HepG2 (cell line): ENCODE measurements at regions not wholly inside any gene's neighbourhood (a gene's known extent, or its start where the extent isn't known, plus 50 kb on each side); places are given as distances from the start of the nearest gene placed in this dataset.

Experiments
- ATAC-seq: fragments of 200-7000 bp; cut with Tn5 transposase; 3 replicates; pipeline ENCODE4 v1.9.1; 2020; ENCODE audit warnings: mild to moderate bottlenecking, moderate library complexity
- BruUV-seq: library from RNA; stranded (reverse); fragments of 400-500 nt; replicated peaks from 2 replicates; lab custom pipeline; 2021; lab: Mats Ljungman, UMichigan
- CTCF ChIA-PET: fragments of 300-600 bp; formaldehyde crosslinking; extraction: SDS; loops from one replicate; lab custom pipeline; 2021; ENCODE audit warnings: low total read pairs, inconsistent platforms, low intra/inter-chr PET ratio; lab: Yijun Ruan, JAX
- POLR2A ChIA-PET: fragments of 350-600 bp; sonication (Branson Sonifier 250); formaldehyde crosslinking; loops from one replicate; lab custom pipeline; 2020; ENCODE audit warnings: antibody characterized with exemption, inconsistent platforms; lab: Yijun Ruan, JAX
- DNase-seq: peaks from one replicate; pipeline ENCODE4 v3.0.0-alpha.2; 2015; ENCODE audit warnings: low spot score
- FAIRE-seq: peaks from 3 replicates; lab custom pipeline; 2011; peaks lifted over from hg19 to GRCh38; lab: Jason Lieb, UNC
- H2AFZ ChIP-seq: one replicate; pipeline ENCODE4 v1.6.1; 2011; ENCODE audit warnings: low read length, inconsistent platforms
- H3K27ac ChIP-seq: fragments of 300-600 bp; 3 replicates; pipeline ENCODE4 v1.8.0; 2011; ENCODE audit warnings: mixed run types, mild to moderate bottlenecking, mixed read lengths, low read length, inconsistent platforms; ENCODE audit not compliant: insufficient read depth; ENCODE audit errors: extremely low read length
- H3K27me3 ChIP-seq, 2 experiments: fragments of 200-600 bp in 1 of 2; 2 replicates in 1 of 2; 3 replicates in 1 of 2; pipeline versions ENCODE4 v1.6.0 to v1.8.0; 2011; ENCODE audit warnings: low read length in 2 of 2, mild to moderate bottlenecking in 2 of 2, moderate library complexity in 2 of 2, inconsistent platforms in 1 of 2; ENCODE audit not compliant: insufficient read depth in 2 of 2, control insufficient read depth in 1 of 2
- H3K36me3 ChIP-seq, 2 experiments: fragments of 200-600 bp in 1 of 2; replicated peaks in 1 of 2; 2 replicates in 1 of 2; 3 replicates in 1 of 2; pipeline versions ENCODE4 v1.5.1 to v1.8.0; 2011; ENCODE audit warnings: low read length in 2 of 2, inconsistent platforms in 1 of 2; ENCODE audit not compliant: insufficient read depth in 2 of 2, control insufficient read depth in 1 of 2
- H3K4me1 ChIP-seq: 2 replicates; pipeline ENCODE4 v1.5.1; 2012; ENCODE audit warnings: low read length, inconsistent platforms; ENCODE audit not compliant: insufficient read depth
- H3K4me2 ChIP-seq: 2 replicates; pipeline ENCODE4 v1.6.0; 2011; ENCODE audit warnings: low read depth, low read length, inconsistent platforms
- H3K4me3 ChIP-seq, 3 experiments: fragments of 200-600 bp in 1 of 3; sonication (generic), shearing (Covaris generic) in 1 of 3; replicated peaks in 1 of 3; 2 replicates each; pipeline ENCODE4 v1.5.1; 2011 to 2016; ENCODE audit warnings: low read length in 3 of 3, inconsistent platforms in 2 of 3, low read depth in 2 of 3, mild to moderate bottlenecking in 2 of 3, control low read depth in 1 of 3, mixed read lengths in 1 of 3; ENCODE audit not compliant: insufficient read depth in 1 of 3
- H3K79me2 ChIP-seq: one replicate; pipeline ENCODE4 v1.6.1; 2011; ENCODE audit warnings: low read length, inconsistent platforms; ENCODE audit not compliant: insufficient read depth
- H3K9ac ChIP-seq: 2 replicates; pipeline ENCODE4 v1.6.0; 2011; ENCODE audit warnings: mild to moderate bottlenecking, low read depth, low read length, inconsistent platforms; ENCODE audit not compliant: insufficient read depth
- H3K9me3 ChIP-seq: 2 replicates; pipeline ENCODE4 v1.5.1; 2012; ENCODE audit warnings: mild to moderate bottlenecking, low read length
- H4K20me1 ChIP-seq: 2 replicates; pipeline ENCODE4 v1.6.0; 2011; ENCODE audit warnings: inconsistent platforms, mild to moderate bottlenecking, low read length, moderate library complexity; ENCODE audit not compliant: insufficient read depth
- CBX5 ChIP-seq: sonication (generic); formaldehyde crosslinking; IDR thresholded peaks from 2 replicates; pipeline ENCODE4 v1.4.0; 2020; ENCODE audit warnings: missing genetic modification reagents, borderline replicate concordance
- ESRRA ChIP-seq: sonication (generic); formaldehyde crosslinking; IDR thresholded peaks from 2 replicates; pipeline ENCODE4 v1.5.1; 2020; ENCODE audit warnings: mild to moderate bottlenecking, low read depth, missing genetic modification reagents
- HDAC6 ChIP-seq: fragments of 200-600 bp; sonication (generic); IDR thresholded peaks from 2 replicates; pipeline ENCODE4 v1.7.0; 2017; ENCODE audit warnings: mild to moderate bottlenecking, antibody characterized with exemption, low read length, low read depth
- RFXAP ChIP-seq: sonication (generic); formaldehyde crosslinking; IDR thresholded peaks from 2 replicates; pipeline ENCODE4 v1.4.0; 2020; ENCODE audit warnings: missing genetic modification reagents, borderline replicate concordance
- SNRNP70 ChIP-seq: fragments of 200-400 bp; formaldehyde crosslinking; IDR thresholded peaks from 2 replicates; pipeline ENCODE4 v1.6.1; 2017; ENCODE audit warnings: mild to moderate bottlenecking, low read depth, low read length, moderate library complexity
- SP1 ChIP-seq, 2 experiments: fragments of 450-650 bp in 1 of 2; sonication (generic) in 1 of 2; formaldehyde crosslinking in 1 of 2; IDR thresholded peaks; 2 replicates each; pipeline versions ENCODE4 v1.4.0 to v1.6.1; 2016 to 2020; ENCODE audit warnings: missing genetic modification reagents in 1 of 2
- TAF1 ChIP-seq: sonication (generic); formaldehyde crosslinking; IDR thresholded peaks from 2 replicates; pipeline ENCODE4 v1.4.0; 2020; ENCODE audit warnings: missing genetic modification reagents
- U2AF1 ChIP-seq: fragments of 200-400 bp; formaldehyde crosslinking; optimal IDR thresholded peaks from 2 replicates; pipeline ENCODE3; 2017; ENCODE audit warnings: mild to moderate bottlenecking, low read depth, low read length
- ZNF235 ChIP-seq: sonication (generic); formaldehyde crosslinking; IDR thresholded peaks from 2 replicates; pipeline ENCODE4 v1.8.1; 2023; ENCODE audit warnings: mild to moderate bottlenecking, missing genetic modification reagents, borderline replicate concordance
- ZNF263 ChIP-seq: sonication (generic); formaldehyde crosslinking; IDR thresholded peaks from 2 replicates; pipeline ENCODE4 v1.4.0; 2020; ENCODE audit warnings: missing genetic modification reagents
- ZNF292 ChIP-seq: sonication (generic); formaldehyde crosslinking; IDR thresholded peaks from 2 replicates; pipeline ENCODE4 v1.8.1; 2022; ENCODE audit warnings: mild to moderate bottlenecking, low read depth, missing genetic modification reagents, borderline replicate concordance
- ZNF44 ChIP-seq: sonication (generic); formaldehyde crosslinking; IDR thresholded peaks from 2 replicates; pipeline ENCODE4 v1.5.1; 2020; ENCODE audit warnings: mild to moderate bottlenecking, missing genetic modification reagents
- ZNF570 ChIP-seq: sonication (generic); formaldehyde crosslinking; IDR thresholded peaks from 2 replicates; pipeline ENCODE4 v1.4.0; 2020; ENCODE audit warnings: mild to moderate bottlenecking, missing genetic modification reagents, borderline replicate concordance
- ZNF737 ChIP-seq: sonication (generic); formaldehyde crosslinking; IDR thresholded peaks from 2 replicates; pipeline ENCODE4 v1.5.0; 2020; ENCODE audit warnings: missing genetic modification reagents, mild to moderate bottlenecking, borderline replicate concordance
- ZNF883 ChIP-seq: sonication (generic); formaldehyde crosslinking; IDR thresholded peaks from 2 replicates; pipeline ENCODE4 v1.5.1; 2020; ENCODE audit warnings: mild to moderate bottlenecking, missing genetic modification reagents; ENCODE audit errors: not compliant biosample characterization
- WGBS: methylation state at CpG from one replicate; pipeline ENCODE4 v1.1.6; 2017; ENCODE audit warnings: low lambda C conversion rate; 5-methylcytosine and 5-hydroxymethylcytosine counted together
- in situ Hi-C: cut with HindIII; loops from 2 replicates; pipeline ENCODE4 v1.10.0; 2017; ENCODE audit warnings: low pct_unique_long_range_greater_than_20kb; ENCODE audit not compliant: extremely low pct_ligation_motif_present
- intact Hi-C: fragments of 100-400 bp; cut with micrococcal nuclease; formaldehyde crosslinking; loops from one replicate; pipeline ENCODE4 v1.10.0; 2022; ENCODE audit not compliant: unreplicated experiment
- TF ChIP-seq, protein P1 (sequence below): IDR thresholded peaks from 2 replicates; pipeline ENCODE4 v1.6.1; 2016; ENCODE audit warnings: missing biosample characterization, missing genetic modification reagents, low read depth
- TF ChIP-seq, protein P2 (sequence below): sonication (generic); formaldehyde crosslinking; IDR thresholded peaks from 2 replicates; pipeline ENCODE4 v1.4.0; 2020; ENCODE audit warnings: mild to moderate bottlenecking, low read depth, missing genetic modification reagents
- TF ChIP-seq, protein P3 (sequence below): IDR thresholded peaks from 2 replicates; pipeline ENCODE4 v1.6.1; 2012; ENCODE audit warnings: inconsistent platforms

DNA sequence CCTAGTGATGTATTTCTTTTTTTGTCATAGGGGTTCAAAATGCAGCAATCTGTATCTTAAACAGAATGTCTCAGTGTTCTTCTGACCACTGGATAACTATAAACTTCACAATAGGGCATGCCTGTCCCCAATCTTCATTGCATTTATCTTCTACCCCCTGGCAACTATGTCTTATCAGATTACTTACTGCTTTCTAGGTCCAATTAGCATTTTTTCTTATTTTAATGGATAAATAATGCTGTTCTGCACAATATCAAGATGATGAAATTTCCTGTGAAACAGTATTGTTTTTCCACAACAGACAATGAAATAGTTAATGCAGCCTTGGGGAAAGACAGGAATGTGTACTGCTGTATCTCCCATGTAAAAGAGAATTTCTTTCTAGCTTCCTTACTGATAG, 432.1 kb downstream of the NSUN3 start:
- BruUV-seq, result no TSS peak
- H3K79me2 ChIP-seq, result no peaks in the 10 kb centered on the region
- H3K4me2 ChIP-seq, result no peak overlapping the region
- FAIRE-seq, result no peak
- in situ Hi-C loops (no loop called here), intact Hi-C loops (no loop called here)
- DNase-seq, result no peak
- no peaks in the 10 kb centered on the region; a peak in 1 of 5 replicates for H3K27me3 ChIP-seq
- no peak overlapping the region for H2AFZ ChIP-seq
- H3K9ac ChIP-seq, result no peak overlapping the region
- no peaks in the 10 kb centered on the region for H3K4me1 ChIP-seq
- ChIA-PET CTCF (no interaction called here), POLR2A (no interaction called here)
- no peak overlapping the region for H3K4me3 ChIP-seq
- no peaks in the 10 kb centered on the region for H3K36me3 ChIP-seq
- no peaks in the 10 kb centered on the region for H3K9me3 ChIP-seq
- no peak for ATAC-seq
- no peaks in the 10 kb centered on the region for H4K20me1 ChIP-seq
- H3K27ac ChIP-seq, result no peak overlapping the region
- TF ChIP-seq ZNF292 (CRISPR knock-in tag), result no peak
- no peak for TF ChIP-seq SP1 (IDR thresholded peaks at IDR 0.05)
- no peak for TF ChIP-seq SP1 (CRISPR knock-in tag; IDR thresholded peaks at IDR 0.05)
- TF ChIP-seq RFXAP (CRISPR knock-in tag), result no peak
- TF ChIP-seq ZNF570 (CRISPR knock-in tag), result no peak
- no peak for TF ChIP-seq U2AF1
- TF ChIP-seq CBX5, result no peak
- no peak for TF ChIP-seq ZNF883 (CRISPR knock-in tag)
- TF ChIP-seq HDAC6, result no peak
- TF ChIP-seq ZNF44 (CRISPR knock-in tag), result no peak

DNA sequence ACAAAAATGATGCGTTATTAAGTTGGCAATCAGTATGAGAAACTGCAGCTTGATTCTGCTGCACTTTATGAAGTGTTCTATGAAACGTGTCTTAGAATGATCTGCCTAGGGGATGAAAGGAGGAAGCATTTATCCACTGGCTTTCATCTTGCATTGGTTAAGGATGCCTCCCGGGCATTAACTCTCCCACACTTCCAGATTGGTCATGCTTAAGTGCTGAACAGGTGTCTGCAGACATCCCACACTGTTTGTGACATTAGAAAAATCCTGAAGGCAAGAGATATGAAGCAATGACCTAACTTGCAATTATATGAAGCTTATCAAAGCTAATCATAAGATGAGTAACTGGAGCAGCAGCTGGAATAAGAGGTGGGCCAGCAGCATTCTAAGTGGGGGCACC, 437.3 kb downstream of the NSUN3 start:
- H3K79me2 ChIP-seq, result no peaks in the 10 kb centered on the region
- no TSS peak for BruUV-seq
- H3K4me3 ChIP-seq, result no peak overlapping the region
- H3K4me1 ChIP-seq, result no peaks in the 10 kb centered on the region
- intact Hi-C loops (no loop called here), in situ Hi-C loops (no loop called here)
- ATAC-seq (no peak), FAIRE-seq (no peak), DNase-seq (no peak)
- no peaks in the 10 kb centered on the region for H4K20me1 ChIP-seq
- ChIA-PET CTCF (no interaction called here), POLR2A (no interaction called here)
- no peaks in the 10 kb centered on the region for H3K36me3 ChIP-seq
- no peak overlapping the region for H3K27ac ChIP-seq
- 20% methylated on average over 3 of the region's 3 CpGs for WGBS
- H3K4me2 ChIP-seq, result no peak overlapping the region
- H3K9ac ChIP-seq, result no peak overlapping the region
- H3K9me3 ChIP-seq, result no peaks in the 10 kb centered on the region
- H3K27me3 ChIP-seq, result no peaks in the 10 kb centered on the region; a peak in 1 of 5 replicates
- H2AFZ ChIP-seq, result no peak overlapping the region
- TF ChIP-seq ZNF737 (CRISPR knock-in tag) (no peak), ZNF263 (CRISPR knock-in tag) (no peak), TAF1 (no peak), ESRRA (CRISPR knock-in tag) (no peak), ZNF235 (CRISPR knock-in tag) (no peak), SNRNP70 (no peak)
- TF ChIP-seq, protein P1, sequence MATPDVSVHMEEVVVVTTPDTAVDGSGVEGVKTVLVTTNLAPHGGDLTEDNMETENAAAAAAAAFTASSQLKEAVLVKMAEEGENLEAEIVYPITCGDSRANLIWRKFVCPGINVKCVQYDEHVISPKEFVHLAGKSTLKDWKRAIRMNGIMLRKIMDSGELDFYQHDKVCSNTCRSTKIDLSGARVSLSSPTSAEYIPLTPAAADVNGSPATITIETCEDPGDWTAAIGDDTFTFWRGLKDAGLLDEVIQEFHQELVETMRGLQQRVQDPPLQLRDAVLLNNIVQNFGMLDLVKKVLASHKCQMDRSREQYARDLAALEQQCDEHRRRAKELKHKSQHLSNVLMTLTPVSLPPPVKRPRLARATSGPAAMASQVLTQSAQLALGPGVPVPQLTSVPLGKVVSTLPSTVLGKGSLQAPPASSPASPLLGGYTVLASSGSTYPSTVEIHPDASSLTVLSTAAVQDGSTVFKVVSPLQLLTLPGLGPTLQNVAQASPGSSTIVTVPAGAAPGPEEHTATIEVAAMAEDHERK (CRISPR knock-in tag), result no peak
- TF ChIP-seq, protein P2, sequence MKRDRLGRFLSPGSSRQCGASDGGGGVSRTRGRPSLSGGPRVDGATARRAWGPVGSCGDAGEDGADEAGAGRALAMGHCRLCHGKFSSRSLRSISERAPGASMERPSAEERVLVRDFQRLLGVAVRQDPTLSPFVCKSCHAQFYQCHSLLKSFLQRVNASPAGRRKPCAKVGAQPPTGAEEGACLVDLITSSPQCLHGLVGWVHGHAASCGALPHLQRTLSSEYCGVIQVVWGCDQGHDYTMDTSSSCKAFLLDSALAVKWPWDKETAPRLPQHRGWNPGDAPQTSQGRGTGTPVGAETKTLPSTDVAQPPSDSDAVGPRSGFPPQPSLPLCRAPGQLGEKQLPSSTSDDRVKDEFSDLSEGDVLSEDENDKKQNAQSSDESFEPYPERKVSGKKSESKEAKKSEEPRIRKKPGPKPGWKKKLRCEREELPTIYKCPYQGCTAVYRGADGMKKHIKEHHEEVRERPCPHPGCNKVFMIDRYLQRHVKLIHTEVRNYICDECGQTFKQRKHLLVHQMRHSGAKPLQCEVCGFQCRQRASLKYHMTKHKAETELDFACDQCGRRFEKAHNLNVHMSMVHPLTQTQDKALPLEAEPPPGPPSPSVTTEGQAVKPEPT (CRISPR knock-in tag), result no peak
- TF ChIP-seq, protein P3, sequence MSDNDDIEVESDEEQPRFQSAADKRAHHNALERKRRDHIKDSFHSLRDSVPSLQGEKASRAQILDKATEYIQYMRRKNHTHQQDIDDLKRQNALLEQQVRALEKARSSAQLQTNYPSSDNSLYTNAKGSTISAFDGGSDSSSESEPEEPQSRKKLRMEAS, result no peak
